H1 (cell line): ENCODE measurements at regions not wholly inside any gene's neighbourhood (a gene's known extent, or its start where the extent isn't known, plus 50 kb on each side); places are given as distances from the start of the nearest gene placed in this dataset.

Experiments
- CTCF ChIA-PET: fragments of 300-600 bp; sonication (Branson Sonifier 250); formaldehyde crosslinking; loops from one replicate; lab custom pipeline; 2021; ENCODE audit not compliant: partially characterized antibody; lab: Charles Lee
- POLR2A ChIA-PET: fragments of 300-600 bp; sonication (Branson Sonifier 250); formaldehyde crosslinking; loops from one replicate; lab custom pipeline; 2021; ENCODE audit warnings: inconsistent platforms; ENCODE audit not compliant: partially characterized antibody; lab: Charles Lee
- DNase-seq, 2 experiments: peaks; one replicate each; pipeline versions ENCODE4 v3.0.0 to v3.0.0-alpha.2; 2010 to 2022; ENCODE audit warnings: low spot score in 2 of 2, low read depth in 1 of 2, mixed read lengths in 1 of 2
- FAIRE-seq: peaks from 2 replicates; lab custom pipeline; 2011; peaks lifted over from hg19 to GRCh38; lab: Jason Lieb, UNC
- H2AFZ ChIP-seq: 2 replicates; pipeline ENCODE4 v1.8.1; 2012; ENCODE audit warnings: low read length, inconsistent platforms
- H2AK5ac ChIP-seq: 2 replicates; pipeline ENCODE4 v1.6.1; 2013; ENCODE audit warnings: low read depth, low read length
- H2BK120ac ChIP-seq: replicated peaks from 2 replicates; pipeline ENCODE3; 2013; ENCODE audit warnings: low read depth, low read length, inconsistent platforms
- H2BK12ac ChIP-seq: 2 replicates; pipeline ENCODE4 v1.6.1; 2013; ENCODE audit warnings: low read depth, low read length
- H2BK15ac ChIP-seq: 2 replicates; pipeline ENCODE4 v1.6.1; 2013; ENCODE audit warnings: low read length
- H2BK20ac ChIP-seq: 2 replicates; pipeline ENCODE4 v1.6.1; 2013; ENCODE audit warnings: low read length
- H2BK5ac ChIP-seq: 2 replicates; pipeline ENCODE4 v1.6.1; 2013; ENCODE audit warnings: low read depth, low read length
- H3K14ac ChIP-seq: 2 replicates; pipeline ENCODE4 v1.6.1; 2013; ENCODE audit warnings: inconsistent platforms; ENCODE audit not compliant: insufficient read length
- H3K18ac ChIP-seq: 2 replicates; pipeline ENCODE4 v1.6.1; 2013; ENCODE audit warnings: low read length; ENCODE audit errors: extremely low read depth
- H3K23ac ChIP-seq: 2 replicates; pipeline ENCODE4 v1.6.1; 2013; ENCODE audit warnings: inconsistent platforms; ENCODE audit not compliant: insufficient read length
- H3K23me2 ChIP-seq: 2 replicates; pipeline ENCODE4 v1.6.1; 2013; ENCODE audit warnings: low read depth, low read length
- H3K27ac ChIP-seq: 2 replicates; pipeline ENCODE4 v1.6.1; 2011; ENCODE audit warnings: low read depth, low read length, inconsistent platforms
- H3K27me3 ChIP-seq, 4 experiments: replicated peaks in 1 of 4; 1 replicate in 1 of 4; 2 replicates in 3 of 4; pipeline versions ENCODE4 v1.6.1 to v1.8.1; 2011 to 2013; ENCODE audit warnings: low read length in 3 of 4, mild to moderate bottlenecking in 3 of 4, inconsistent platforms in 2 of 4, mixed read lengths in 2 of 4, moderate library complexity in 1 of 4; ENCODE audit not compliant: control insufficient read depth in 3 of 4, insufficient read depth in 3 of 4; ENCODE audit errors: extremely low read depth in 1 of 4
- H3K36me3 ChIP-seq, 4 experiments: 2 replicates each; pipeline versions ENCODE4 v1.6.1 to v1.8.1; 2011 to 2013; ENCODE audit warnings: mild to moderate bottlenecking in 4 of 4, low read length in 3 of 4, moderate library complexity in 2 of 4, control low read depth in 1 of 4, inconsistent platforms in 1 of 4; ENCODE audit not compliant: insufficient read depth in 4 of 4, control insufficient read depth in 2 of 4
- H3K4ac ChIP-seq: replicated peaks from 2 replicates; pipeline ENCODE3; 2013; ENCODE audit warnings: low read length, low read depth, mixed read lengths, inconsistent platforms; ENCODE audit not compliant: insufficient read length
- H3K4me1 ChIP-seq, 4 experiments: replicated peaks in 1 of 4; 1 replicate in 1 of 4; 2 replicates in 3 of 4; pipeline versions ENCODE4 v1.6.1 to v1.8.1; 2011 to 2013; ENCODE audit warnings: low read length in 3 of 4, inconsistent platforms in 2 of 4, mixed read lengths in 1 of 4; ENCODE audit not compliant: insufficient read depth in 4 of 4, control insufficient read depth in 3 of 4
- H3K4me2 ChIP-seq, 2 experiments: 2 replicates each; pipeline versions ENCODE4 v1.6.1 to v1.8.1; 2011 to 2013; ENCODE audit warnings: low read depth in 2 of 2, low read length in 2 of 2, control low read depth in 1 of 2, inconsistent platforms in 1 of 2, mild to moderate bottlenecking in 1 of 2; ENCODE audit not compliant: insufficient read depth in 1 of 2
- H3K4me3 ChIP-seq, 4 experiments: fragments of 200-600, 300-600 bp in 1 of 4; sonication (generic), shearing (Covaris generic), sonication (Bioruptor Twin) in 1 of 4; 2 replicates each; pipeline versions ENCODE4 v1.5.1 to v1.8.1; 2011 to 2016; ENCODE audit warnings: low read length in 4 of 4, low read depth in 3 of 4, control low read depth in 2 of 4, inconsistent platforms in 2 of 4, mild to moderate bottlenecking in 2 of 4, mixed read lengths in 1 of 4, moderate library complexity in 1 of 4; ENCODE audit not compliant: insufficient read depth in 2 of 4; ENCODE audit errors: extremely low read depth in 1 of 4
- H3K56ac ChIP-seq: replicated peaks from 2 replicates; pipeline ENCODE3; 2013; ENCODE audit warnings: low read depth, mild to moderate bottlenecking, mixed read lengths, low read length, inconsistent platforms; ENCODE audit not compliant: insufficient read length
- H3K79me1 ChIP-seq: 2 replicates; pipeline ENCODE4 v1.6.1; 2013; ENCODE audit warnings: low read depth, low read length, control low read depth
- H3K79me2 ChIP-seq, 2 experiments: 2 replicates each; pipeline versions ENCODE4 v1.6.1 to v1.8.1; 2012 to 2013; ENCODE audit warnings: low read length in 2 of 2, mild to moderate bottlenecking in 2 of 2, inconsistent platforms in 1 of 2; ENCODE audit not compliant: insufficient read depth in 2 of 2, control insufficient read depth in 1 of 2
- H3K9ac ChIP-seq, 4 experiments: replicated peaks in 1 of 4; 1 replicate in 1 of 4; 2 replicates in 3 of 4; pipeline versions ENCODE4 v1.6.1 to v1.8.1; 2011 to 2013; ENCODE audit warnings: low read depth in 3 of 4, low read length in 3 of 4, control low read depth in 2 of 4, mild to moderate bottlenecking in 2 of 4, moderate library complexity in 2 of 4, inconsistent platforms in 1 of 4; ENCODE audit errors: extremely low read depth in 1 of 4
- H3K9me3 ChIP-seq, 2 experiments: 2 replicates each; pipeline versions ENCODE4 v1.6.1 to v1.8.1; 2012 to 2013; ENCODE audit warnings: mild to moderate bottlenecking in 2 of 2, moderate library complexity in 2 of 2, control low read depth in 1 of 2, inconsistent platforms in 1 of 2, low read depth in 1 of 2, low read length in 1 of 2, mixed read lengths in 1 of 2; ENCODE audit not compliant: insufficient read depth in 2 of 2
- H4K20me1 ChIP-seq, 2 experiments: replicated peaks in 1 of 2; 2 replicates each; pipeline versions ENCODE3 to v1.8.1; 2011 to 2013; ENCODE audit warnings: inconsistent platforms in 2 of 2, low read length in 2 of 2, mild to moderate bottlenecking in 1 of 2; ENCODE audit not compliant: insufficient read depth in 2 of 2, control insufficient read depth in 1 of 2
- H4K5ac ChIP-seq: 2 replicates; pipeline ENCODE4 v1.6.1; 2013; ENCODE audit warnings: low read length, low read depth, mixed read lengths, inconsistent platforms; ENCODE audit not compliant: insufficient read length
- H4K8ac ChIP-seq: 2 replicates; pipeline ENCODE4 v1.8.0; 2013; ENCODE audit warnings: mild to moderate bottlenecking, moderate library complexity, low read length, inconsistent platforms; ENCODE audit not compliant: insufficient read depth; ENCODE audit errors: extremely low read depth
- H4K91ac ChIP-seq: replicated peaks from 2 replicates; pipeline ENCODE3; 2013; ENCODE audit warnings: low read length, mixed read lengths, inconsistent platforms; ENCODE audit not compliant: insufficient read length
- BCL11A ChIP-seq, 2 experiments: IDR thresholded peaks; one replicate each; pipeline ENCODE4 v1.6.1; 2011; ENCODE audit warnings: low read depth in 2 of 2, low read length in 2 of 2, mild to moderate bottlenecking in 2 of 2
- EP300 ChIP-seq, 2 experiments: IDR thresholded peaks; 1 replicate in 1 of 2; 2 replicates in 1 of 2; pipeline ENCODE4 v1.6.1; 2011 to 2012; ENCODE audit warnings: low read depth in 2 of 2, low read length in 2 of 2, mild to moderate bottlenecking in 2 of 2, borderline replicate concordance in 1 of 2, inconsistent platforms in 1 of 2, moderate library complexity in 1 of 2
- HDAC2 ChIP-seq, 2 experiments: fragments of 300-600 bp in 1 of 2; sonication (generic) in 1 of 2; IDR thresholded peaks; 2 replicates each; pipeline ENCODE4 v1.6.1; 2011 to 2012; ENCODE audit warnings: low read depth in 2 of 2, low read length in 2 of 2, mild to moderate bottlenecking in 2 of 2, moderate library complexity in 2 of 2, borderline replicate concordance in 1 of 2, inconsistent platforms in 1 of 2
- KDM4A ChIP-seq: IDR thresholded peaks from one replicate; pipeline ENCODE4 v1.7.1; 2012; ENCODE audit warnings: low read depth, mild to moderate bottlenecking, moderate library complexity, low read length, inconsistent platforms; ENCODE audit not compliant: severe bottlenecking
- KDM5A ChIP-seq: fragments of 200-600 bp; IDR thresholded peaks from 2 replicates; pipeline ENCODE4 v1.7.1; 2012; ENCODE audit warnings: mild to moderate bottlenecking, low read length, inconsistent platforms, mixed read lengths
- MAFK ChIP-seq: IDR thresholded peaks from 2 replicates; pipeline ENCODE4 v1.6.1; 2012; ENCODE audit warnings: low read depth, mild to moderate bottlenecking, improper control_type of control experiment, low read length
- PHF8 ChIP-seq: fragments of 200-600 bp; sonication (generic); conservative IDR thresholded peaks from 2 replicates; pipeline ENCODE4 v1.7.1; 2012; ENCODE audit warnings: low read depth, mild to moderate bottlenecking, inconsistent platforms, low read length, moderate library complexity
- POLR2A ChIP-seq, 2 experiments: IDR thresholded peaks; 1 replicate in 1 of 2; 2 replicates in 1 of 2; pipeline ENCODE4 v1.6.1; 2011; ENCODE audit warnings: low read depth in 2 of 2, low read length in 2 of 2, mild to moderate bottlenecking in 2 of 2; ENCODE audit errors: control extremely low read depth in 1 of 2
- RFX5 ChIP-seq: IDR thresholded peaks from 2 replicates; pipeline ENCODE4 v1.6.1; 2011; ENCODE audit warnings: low read depth, low read length, improper control_type of control experiment, borderline replicate concordance
- SAP30 ChIP-seq: fragments of 300-600 bp; sonication (generic); IDR thresholded peaks from 2 replicates; pipeline ENCODE4 v1.7.1; 2012; ENCODE audit warnings: low read length, moderate library complexity, mild to moderate bottlenecking, inconsistent platforms; ENCODE audit not compliant: insufficient read depth, insufficient replicate concordance
- SP1 ChIP-seq: IDR thresholded peaks from 2 replicates; pipeline ENCODE4 v1.6.1; 2011; ENCODE audit warnings: low read depth, low read length
- SUZ12 ChIP-seq: fragments of 200-600 bp; sonication (generic); IDR thresholded peaks from 2 replicates; pipeline ENCODE4 v1.6.1; 2012; ENCODE audit warnings: mild to moderate bottlenecking, inconsistent platforms, low read length, moderate library complexity, mixed read lengths
- TAF1 ChIP-seq: IDR thresholded peaks from 2 replicates; pipeline ENCODE4 v1.6.1; 2011; ENCODE audit warnings: mild to moderate bottlenecking, low read depth, low read length
- YY1 ChIP-seq: IDR thresholded peaks from 2 replicates; pipeline ENCODE4 v1.6.1; 2011; ENCODE audit warnings: low read depth, mild to moderate bottlenecking, low read length
- WGBS, 2 experiments: shearing (Covaris generic) in 1 of 2; methylation state at CpG; one replicate each; pipeline versions ENCODE4 v1.1.6 to v1.1.7; 2013 to 2015; ENCODE audit warnings: low lambda C conversion rate in 2 of 2, mixed read lengths in 2 of 2, inconsistent platforms in 1 of 2, low coverage in 1 of 2, missing lambda C conversion rate in 1 of 2; ENCODE audit not compliant: insufficient replicate concordance in 2 of 2, insufficient coverage in 1 of 2, insufficient read length in 1 of 2; ENCODE audit errors: extremely low coverage in 1 of 2, missing lambda C conversion rate in 1 of 2; 5-methylcytosine and 5-hydroxymethylcytosine counted together

DNA sequence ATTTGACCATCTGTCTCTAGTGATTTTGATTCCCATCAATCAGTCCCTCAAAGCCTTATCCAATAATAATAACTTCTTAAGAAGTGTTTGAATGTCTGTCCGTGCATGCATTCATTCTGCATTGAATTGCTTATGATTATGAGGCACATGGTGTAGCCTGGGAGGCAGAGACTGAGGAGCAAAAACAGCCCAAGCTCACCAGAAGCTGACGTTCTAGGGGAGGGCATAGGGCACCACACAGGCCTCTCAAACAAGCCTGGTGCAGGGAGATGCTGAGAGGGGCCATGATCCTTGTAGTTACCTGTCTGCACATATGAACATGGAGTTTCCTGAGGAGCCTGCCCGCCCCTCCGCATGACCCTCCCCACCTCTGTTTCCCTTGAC, 89.2 kb upstream of the POMGNT2 start:
- H2BK5ac ChIP-seq, result no peak overlapping the region
- no peak overlapping the region for H2BK15ac ChIP-seq
- no peaks in the 10 kb centered on the region for H3K79me2 ChIP-seq
- no peak overlapping the region for H2AK5ac ChIP-seq
- no peak overlapping the region for H3K23ac ChIP-seq
- H3K4ac ChIP-seq, result no peak overlapping the region
- H3K56ac ChIP-seq, result no peak overlapping the region
- no peak overlapping the region for H2AFZ ChIP-seq
- no peaks in the 10 kb centered on the region for H3K27me3 ChIP-seq
- H4K91ac ChIP-seq, result no peak overlapping the region
- no peak overlapping the region for H4K5ac ChIP-seq
- H3K4me1 ChIP-seq, result no peaks in the 10 kb centered on the region
- H2BK12ac ChIP-seq, result no peak overlapping the region
- H4K8ac ChIP-seq, result no peak overlapping the region
- H3K18ac ChIP-seq, result no peak overlapping the region
- H2BK120ac ChIP-seq, result no peak overlapping the region
- no peak overlapping the region for H3K4me2 ChIP-seq
- H3K23me2 ChIP-seq, result no peaks in the 10 kb centered on the region; the same call in 1 of the 2 replicates
- H3K27ac ChIP-seq, result no peak overlapping the region
- no peak for DNase-seq
- H3K4me3 ChIP-seq, result no peak overlapping the region
- H3K79me1 ChIP-seq, result no peaks in the 10 kb centered on the region
- no peak overlapping the region for H2BK20ac ChIP-seq
- no peak overlapping the region for H3K9ac ChIP-seq
- 94% methylated on average over 2 of the region's 4 CpGs; no CpG with 5 or more reads in 1 of the 2 experiments for WGBS, 2 experiments
- FAIRE-seq, result no peak
- ChIA-PET POLR2A (no interaction called here), CTCF (no interaction called here)
- no peaks in the 10 kb centered on the region for H4K20me1 ChIP-seq
- H3K36me3 ChIP-seq, result no peaks in the 10 kb centered on the region
- no peak overlapping the region for H3K14ac ChIP-seq
- peaks cover 0 to 2% of the 10 kb centered on the region in 2 experiments; a peak in 2 of 4 replicates for H3K9me3 ChIP-seq
- TF ChIP-seq EP300 (IDR thresholded peaks at IDR 0.05; ENCODE audit: borderline replicate concordance in 1 of 2, low read depth in 2 of 2, low read length in 2 of 2), result no peak
- TF ChIP-seq RFX5, result no peak
- TF ChIP-seq POLR2A (IDR thresholded peaks at IDR 0.05; ENCODE audit: control extremely low read depth in 1 of 2, low read depth in 2 of 2, low read length in 2 of 2), result no peak
- TF ChIP-seq MAFK, result no peak
- no peak for TF ChIP-seq BCL11A (IDR thresholded peaks at IDR 0.05; ENCODE audit: low read depth in 2 of 2, low read length in 2 of 2)
- no peak for TF ChIP-seq YY1
- no peak for TF ChIP-seq SAP30
- no peak for TF ChIP-seq HDAC2 (IDR thresholded peaks at IDR 0.05; ENCODE audit: borderline replicate concordance in 1 of 2, low read depth in 2 of 2, low read length in 2 of 2)
- no peak for TF ChIP-seq PHF8
- no peak for TF ChIP-seq KDM5A
- TF ChIP-seq KDM4A, result no peak
- no peak for TF ChIP-seq SP1
- no peak for TF ChIP-seq TAF1
- TF ChIP-seq SUZ12, result no peak
